ENCODE measurements at regions not wholly inside any gene's neighbourhood (a gene's known extent, or its start where the extent isn't known, plus 50 kb on each side); places are given as distances from the start of the nearest gene placed in this dataset.

DNA sequence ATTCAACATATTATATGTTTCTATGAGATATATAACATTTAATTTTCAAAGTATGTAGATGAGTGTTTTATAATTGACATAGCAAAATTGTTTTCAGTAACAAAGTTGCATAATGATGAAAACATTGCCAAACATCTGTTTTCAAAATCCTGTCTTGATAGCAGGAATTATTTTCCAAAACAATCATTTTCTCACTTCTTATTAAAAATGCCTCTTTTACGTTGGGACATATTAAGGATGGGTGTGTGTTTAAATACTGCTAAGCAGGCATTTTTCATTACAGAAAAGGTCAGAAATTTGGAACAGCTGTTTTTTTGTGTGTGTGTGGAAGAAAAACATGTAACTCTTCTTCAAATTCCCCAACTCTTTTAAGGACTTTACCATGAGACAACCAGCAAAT, 452.0 kb downstream of the SPRY1 start:
- TF ChIP-seq, protein P1, sequence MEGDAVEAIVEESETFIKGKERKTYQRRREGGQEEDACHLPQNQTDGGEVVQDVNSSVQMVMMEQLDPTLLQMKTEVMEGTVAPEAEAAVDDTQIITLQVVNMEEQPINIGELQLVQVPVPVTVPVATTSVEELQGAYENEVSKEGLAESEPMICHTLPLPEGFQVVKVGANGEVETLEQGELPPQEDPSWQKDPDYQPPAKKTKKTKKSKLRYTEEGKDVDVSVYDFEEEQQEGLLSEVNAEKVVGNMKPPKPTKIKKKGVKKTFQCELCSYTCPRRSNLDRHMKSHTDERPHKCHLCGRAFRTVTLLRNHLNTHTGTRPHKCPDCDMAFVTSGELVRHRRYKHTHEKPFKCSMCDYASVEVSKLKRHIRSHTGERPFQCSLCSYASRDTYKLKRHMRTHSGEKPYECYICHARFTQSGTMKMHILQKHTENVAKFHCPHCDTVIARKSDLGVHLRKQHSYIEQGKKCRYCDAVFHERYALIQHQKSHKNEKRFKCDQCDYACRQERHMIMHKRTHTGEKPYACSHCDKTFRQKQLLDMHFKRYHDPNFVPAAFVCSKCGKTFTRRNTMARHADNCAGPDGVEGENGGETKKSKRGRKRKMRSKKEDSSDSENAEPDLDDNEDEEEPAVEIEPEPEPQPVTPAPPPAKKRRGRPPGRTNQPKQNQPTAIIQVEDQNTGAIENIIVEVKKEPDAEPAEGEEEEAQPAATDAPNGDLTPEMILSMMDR (IDR thresholded peaks at IDR 0.05; ENCODE audit: low read length): no peak
- TF ChIP-seq EZH2 (optimal IDR thresholded peaks at IDR 0.05; ENCODE audit: low read depth, low read length): no peak

Data from MM.1S (cell line).